Occipital lobe (tissue), 2 donors: ENCODE measurements at regions not wholly inside any gene's neighbourhood (a gene's known extent, or its start where the extent isn't known, plus 50 kb on each side); places are given as distances from the start of the nearest gene placed in this dataset. TPM values are rescaled to one million over a fixed set of nuclear protein-coding genes. Genes with fewer than 3 reads are reported as not detected.
"Not testable (repeated sequence)": the region's sequence is repeated elsewhere in the genome, so short reads cannot be mapped to it uniquely, and the experiment has no call there.

Experiments used
- DNase-seq: peaks from one replicate; lab custom pipeline; 2025; lab: John Stamatoyannopoulos, UW
- small RNA-seq: library from RNA; depleted of rRNA; stranded (forward); fragments of <200 nt; gene quantifications from one replicate; pipeline ENCODE3, GENCODE V24; 2014

DNA sequence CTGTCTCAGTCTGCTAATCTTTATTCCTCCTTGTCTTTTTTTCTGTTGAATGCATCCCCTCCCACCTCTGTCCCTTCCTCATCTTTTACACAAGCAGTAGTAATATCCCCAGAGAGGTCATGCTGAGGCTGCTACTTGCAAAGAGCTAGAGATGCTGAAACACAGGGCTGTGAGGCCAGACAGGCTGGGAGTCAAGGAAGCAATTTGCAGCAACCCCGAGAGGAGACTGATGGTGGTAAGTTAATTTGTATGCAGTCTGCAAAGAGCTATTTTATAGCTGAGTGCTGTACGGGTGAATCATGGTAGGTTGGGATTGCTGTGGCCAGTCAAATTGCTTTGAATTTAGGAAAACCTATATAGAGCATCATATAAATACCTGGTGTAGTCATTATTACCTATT, 90.2 kb upstream of the SLC24A2 start:
- no peak for DNase-seq

DNA sequence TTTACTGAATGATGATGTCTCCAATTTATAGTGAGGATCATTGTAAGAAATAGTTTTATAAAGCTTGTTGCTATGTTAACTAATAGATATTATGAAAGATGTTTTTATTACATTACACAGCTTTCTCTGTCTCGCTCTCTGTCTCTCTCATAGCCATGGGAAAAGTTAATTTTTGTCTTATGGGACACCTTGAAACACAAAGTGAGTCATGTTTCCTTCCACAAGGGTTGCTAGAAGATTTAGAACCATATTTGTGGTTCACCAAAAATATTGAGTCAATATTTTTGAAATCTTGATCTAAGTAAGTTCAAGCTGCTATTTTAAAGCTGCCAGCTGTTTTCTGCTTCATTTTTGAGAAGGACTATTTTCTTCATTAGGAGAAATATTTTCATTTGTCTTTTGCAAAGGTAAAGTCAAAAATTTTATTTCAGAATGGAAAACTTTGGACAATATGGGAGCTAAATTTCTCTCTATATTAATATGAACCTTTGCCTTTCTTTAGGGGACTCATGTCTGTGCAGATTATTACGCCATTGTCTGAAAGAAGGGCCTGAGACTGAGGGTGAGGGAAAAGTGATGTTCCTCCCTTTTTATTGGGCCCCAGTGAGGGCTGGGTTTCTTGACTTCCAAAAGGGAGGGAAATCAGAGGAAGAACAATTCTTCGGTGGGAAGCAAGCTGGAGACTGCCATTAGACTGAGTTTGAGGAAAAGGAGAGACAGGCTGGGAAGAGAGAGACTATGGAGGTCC, 87.9 kb upstream of the SLC24A2 start:
- DNase-seq: no peak

DNA sequence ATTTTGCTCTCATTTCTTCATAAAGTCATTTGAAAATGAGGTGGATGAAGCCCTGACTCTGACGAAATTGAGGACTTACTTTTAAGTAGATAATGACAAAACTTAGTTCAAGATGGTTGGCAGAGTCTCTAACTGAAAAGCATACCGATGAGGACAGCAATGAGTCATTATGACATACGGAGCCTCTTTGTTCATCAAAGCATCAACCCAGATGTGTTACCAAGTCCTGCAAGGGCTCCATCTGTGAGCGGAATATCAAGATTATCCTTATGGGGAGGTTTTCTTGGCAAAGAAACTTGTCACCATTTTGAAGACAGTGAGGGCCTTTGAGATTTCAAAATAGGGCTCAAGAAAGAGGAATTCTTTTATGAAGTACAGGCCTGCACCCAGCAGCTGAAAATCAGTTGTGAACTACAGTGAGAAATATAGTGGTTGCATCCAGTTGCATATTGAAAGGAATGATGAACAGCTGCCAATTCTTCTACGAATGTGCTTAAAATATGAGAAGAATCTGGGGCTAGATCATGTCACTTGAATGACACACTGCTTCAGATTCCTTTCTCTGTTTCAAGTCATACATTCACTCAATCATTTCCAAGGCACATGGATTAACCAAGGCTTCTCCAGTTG, 86.6 kb upstream of the SLC24A2 start:
- no peak for DNase-seq

DNA sequence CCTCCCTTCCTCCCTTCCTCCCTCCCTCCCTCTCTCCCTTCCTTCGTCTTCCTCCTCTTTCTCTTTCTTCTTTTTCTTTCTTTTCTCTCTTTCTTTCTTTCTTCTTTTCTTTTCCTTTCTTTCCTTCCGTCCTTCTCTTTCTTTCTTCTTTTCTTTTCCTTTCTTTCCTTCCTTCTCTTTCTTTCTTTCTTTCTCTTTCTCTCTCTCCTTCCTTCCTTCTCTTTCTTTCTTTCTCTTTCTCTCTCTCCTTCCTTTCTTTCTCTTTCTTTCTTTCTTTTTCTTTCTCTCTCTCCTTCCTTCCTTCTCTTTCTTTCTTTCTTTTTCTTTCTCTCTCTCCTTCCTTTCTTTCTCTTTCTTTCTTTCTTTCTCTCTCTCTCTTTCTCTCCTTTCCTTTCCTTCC, 84.4 kb upstream of the SLC24A2 start:
- not testable (repeated sequence) for DNase-seq

DNA sequence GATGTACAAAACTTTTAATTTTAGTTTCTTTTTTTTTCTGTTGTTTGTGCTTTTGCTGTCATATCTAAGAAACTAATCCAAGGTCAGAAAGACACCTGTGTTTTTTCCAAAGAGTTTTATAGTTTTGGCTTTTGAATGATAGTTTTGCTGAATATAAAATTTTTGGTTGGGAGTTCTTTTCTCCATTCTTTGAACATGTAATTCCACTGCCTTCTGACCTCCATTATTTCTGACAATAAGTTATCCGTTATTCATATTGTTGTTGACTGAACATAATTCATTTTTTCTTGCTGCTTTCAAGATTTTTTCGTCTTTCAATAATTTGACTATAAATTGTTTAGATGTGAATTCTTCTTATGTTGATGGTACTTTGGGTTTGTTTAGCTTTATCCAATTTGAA, 82.2 kb upstream of the SLC24A2 start:
- no peak for DNase-seq

DNA sequence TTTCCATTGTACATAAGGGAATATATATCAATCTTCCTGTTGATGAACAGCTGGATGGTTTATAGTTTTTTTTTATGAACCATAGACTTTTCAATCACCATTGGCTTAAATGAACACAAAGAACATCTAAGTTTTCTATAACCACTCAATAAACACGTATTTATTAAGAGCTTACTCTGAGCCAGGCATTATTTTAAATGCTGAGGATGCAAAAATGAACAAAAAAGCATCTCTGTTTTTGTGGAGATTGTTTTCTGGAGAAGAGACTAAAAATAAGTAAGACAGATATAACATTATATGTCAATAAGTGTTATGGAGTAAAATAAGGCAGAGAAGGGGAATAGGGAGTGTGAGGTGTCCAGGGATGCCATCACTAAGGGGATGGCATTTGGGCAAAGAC, 52.1 kb upstream of the SLC24A2 start:
- DNase-seq: no peak

Small RNAs in the stretch of these regions (small RNA-seq; reads per million reads assigned to genes)
- gene AL158077.1: not detected
